H9 (cell line): ENCODE measurements at regions not wholly inside any gene's neighbourhood (a gene's known extent, or its start where the extent isn't known, plus 50 kb on each side); places are given as distances from the start of the nearest gene placed in this dataset.

Experiments
- DNase-seq: peaks from one replicate; pipeline ENCODE4 v3.0.0-alpha.2; 2017
- H2AFZ ChIP-seq: one replicate; pipeline ENCODE4 v1.6.1; 2013; ENCODE audit warnings: mild to moderate bottlenecking, low read length, control low read depth, moderate library complexity
- H2AK5ac ChIP-seq: 2 replicates; pipeline ENCODE4 v1.6.1; 2013; ENCODE audit warnings: low read length, control low read depth, mixed read lengths; ENCODE audit not compliant: insufficient read length
- H2BK120ac ChIP-seq: one replicate; pipeline ENCODE4 v1.6.1; 2013; ENCODE audit warnings: low read depth, mild to moderate bottlenecking, low read length, control low read depth, inconsistent platforms; ENCODE audit not compliant: poor library complexity, severe bottlenecking
- H2BK12ac ChIP-seq: 2 replicates; pipeline ENCODE4 v1.6.1; 2013; ENCODE audit warnings: low read length, control low read depth, mixed read lengths, low read depth; ENCODE audit not compliant: insufficient read length
- H2BK15ac ChIP-seq: 2 replicates; pipeline ENCODE4 v1.6.1; 2013; ENCODE audit warnings: low read depth, low read length, control low read depth
- H2BK20ac ChIP-seq: one replicate; pipeline ENCODE4 v1.6.1; 2013; ENCODE audit warnings: low read depth, mild to moderate bottlenecking, low read length, control low read depth, inconsistent platforms; ENCODE audit not compliant: poor library complexity, severe bottlenecking
- H2BK5ac ChIP-seq: 2 replicates; pipeline ENCODE4 v1.6.1; 2013; ENCODE audit warnings: low read length, control low read depth, mixed read lengths; ENCODE audit not compliant: insufficient read length
- H3K14ac ChIP-seq: 2 replicates; pipeline ENCODE4 v1.6.1; 2013; ENCODE audit warnings: low read length, control low read depth; ENCODE audit not compliant: insufficient read depth
- H3K18ac ChIP-seq: 2 replicates; pipeline ENCODE4 v1.6.1; 2013; ENCODE audit warnings: low read depth, mild to moderate bottlenecking, mixed read lengths, low read length, control low read depth; ENCODE audit not compliant: insufficient read length
- H3K23ac ChIP-seq: 2 replicates; pipeline ENCODE4 v1.6.1; 2013; ENCODE audit warnings: low read length, control low read depth, mixed read lengths, low read depth; ENCODE audit not compliant: insufficient read length
- H3K23me2 ChIP-seq: 2 replicates; pipeline ENCODE4 v1.6.1; 2013; ENCODE audit warnings: low read depth, mild to moderate bottlenecking, mixed read lengths, low read length, control low read depth; ENCODE audit not compliant: insufficient read length, poor library complexity, severe bottlenecking
- H3K27ac ChIP-seq: 2 replicates; pipeline ENCODE4 v1.5.1; 2013; ENCODE audit warnings: low read length, control low read depth, mixed read lengths, low read depth; ENCODE audit not compliant: insufficient read length
- H3K27me3 ChIP-seq: 2 replicates; pipeline ENCODE4 v1.6.1; 2013; ENCODE audit warnings: low read length, control low read depth, inconsistent platforms; ENCODE audit not compliant: insufficient read depth
- H3K4ac ChIP-seq: 2 replicates; pipeline ENCODE4 v1.6.1; 2013; ENCODE audit warnings: low read depth, mild to moderate bottlenecking, control low read depth, inconsistent platforms, low read length, moderate library complexity
- H3K4me1 ChIP-seq: 2 replicates; pipeline ENCODE4 v1.6.1; 2013; ENCODE audit warnings: low read length, control low read depth, inconsistent platforms; ENCODE audit not compliant: insufficient read depth
- H3K4me2 ChIP-seq: 2 replicates; pipeline ENCODE4 v1.6.1; 2013; ENCODE audit warnings: low read length, control low read depth, mixed read lengths; ENCODE audit not compliant: insufficient read length, insufficient read depth
- H3K56ac ChIP-seq: 2 replicates; pipeline ENCODE4 v1.6.1; 2013; ENCODE audit warnings: low read depth, mild to moderate bottlenecking, mixed read lengths, low read length, control low read depth; ENCODE audit not compliant: insufficient read length
- H3K79me1 ChIP-seq: 2 replicates; pipeline ENCODE4 v1.6.1; 2013; ENCODE audit warnings: low read depth, mild to moderate bottlenecking, moderate library complexity, low read length, control low read depth, inconsistent platforms; ENCODE audit not compliant: insufficient read depth, poor library complexity, severe bottlenecking
- H3K79me2 ChIP-seq: 2 replicates; pipeline ENCODE4 v1.6.1; 2013; ENCODE audit warnings: low read length, control low read depth, inconsistent platforms; ENCODE audit not compliant: insufficient read depth
- H3K9ac ChIP-seq: 2 replicates; pipeline ENCODE4 v1.6.1; 2013; ENCODE audit warnings: low read length, control low read depth, mixed read lengths; ENCODE audit not compliant: insufficient read length; ENCODE audit errors: extremely low read depth
- H3K9me3 ChIP-seq: one replicate; pipeline ENCODE4 v1.6.1; 2013; ENCODE audit warnings: low read depth, low read length, inconsistent platforms; ENCODE audit not compliant: control insufficient read depth
- H3T11ph ChIP-seq: one replicate; pipeline ENCODE4 v1.6.1; 2013; ENCODE audit warnings: mild to moderate bottlenecking, low read length, control low read depth, inconsistent platforms
- H4K20me1 ChIP-seq: one replicate; pipeline ENCODE4 v1.6.1; 2013; ENCODE audit not compliant: control insufficient read depth, insufficient read length, insufficient read depth
- H4K5ac ChIP-seq: 2 replicates; pipeline ENCODE4 v1.6.1; 2013; ENCODE audit warnings: low read depth, mild to moderate bottlenecking, mixed read lengths, low read length, control low read depth; ENCODE audit not compliant: insufficient read length
- H4K8ac ChIP-seq: replicated peaks from 2 replicates; pipeline ENCODE4 v1.6.1; 2013; ENCODE audit warnings: low read length, control low read depth, mixed read lengths, low read depth; ENCODE audit not compliant: insufficient read length
- H4K91ac ChIP-seq: 2 replicates; pipeline ENCODE4 v1.6.1; 2013; ENCODE audit warnings: low read depth, mild to moderate bottlenecking, moderate library complexity, mixed read lengths, low read length, control low read depth; ENCODE audit not compliant: insufficient read length
- H3K27ac Mint-ChIP-seq, 3 experiments: 2 replicates in 2 of 3; 3 replicates in 1 of 3; pipeline ENCODE4 v1.8.0; 2020 to 2021; ENCODE audit warnings: mixed read lengths in 3 of 3, mild to moderate bottlenecking in 1 of 3, moderate library complexity in 1 of 3
- H3K27me3 Mint-ChIP-seq: 2 replicates; pipeline ENCODE4 v1.8.0; 2021; ENCODE audit warnings: low read depth, mild to moderate bottlenecking, moderate library complexity, mixed read lengths
- H3K36me3 Mint-ChIP-seq, 3 experiments: 2 replicates in 2 of 3; 3 replicates in 1 of 3; pipeline ENCODE4 v1.8.0; 2020 to 2021; ENCODE audit warnings: low read depth in 3 of 3, mixed read lengths in 3 of 3; ENCODE audit not compliant: insufficient read depth in 1 of 3
- H3K4me1 Mint-ChIP-seq, 2 experiments: 2 replicates each; pipeline ENCODE4 v1.8.0; 2020; ENCODE audit warnings: mixed read lengths in 2 of 2
- H3K4me3 Mint-ChIP-seq, 2 experiments: 2 replicates in 1 of 2; 3 replicates in 1 of 2; pipeline ENCODE4 v1.8.0; 2020 to 2021; ENCODE audit warnings: mild to moderate bottlenecking in 2 of 2, mixed read lengths in 2 of 2, moderate library complexity in 1 of 2
- H3K9me3 Mint-ChIP-seq, 2 experiments: 2 replicates in 1 of 2; 3 replicates in 1 of 2; pipeline ENCODE4 v1.8.0; 2020; ENCODE audit warnings: mild to moderate bottlenecking in 2 of 2, mixed read lengths in 2 of 2, moderate library complexity in 1 of 2
- CTCF ChIP-seq: fragments of 200-600 bp; sonication (generic); conservative IDR thresholded peaks from 3 replicates; pipeline ENCODE4 v1.8.0; 2021; ENCODE audit warnings: antibody characterized with exemption, mild to moderate bottlenecking
- WGBS: extraction: QIAGEN DNeasy Blood & Tissue Kit; methylation state at CpG from one replicate; pipeline ENCODE4 v1.1.7; 2013; ENCODE audit warnings: missing lambda C conversion rate, low lambda C conversion rate, mixed read lengths; ENCODE audit not compliant: insufficient read length; ENCODE audit errors: extremely low coverage; 5-methylcytosine and 5-hydroxymethylcytosine counted together

DNA sequence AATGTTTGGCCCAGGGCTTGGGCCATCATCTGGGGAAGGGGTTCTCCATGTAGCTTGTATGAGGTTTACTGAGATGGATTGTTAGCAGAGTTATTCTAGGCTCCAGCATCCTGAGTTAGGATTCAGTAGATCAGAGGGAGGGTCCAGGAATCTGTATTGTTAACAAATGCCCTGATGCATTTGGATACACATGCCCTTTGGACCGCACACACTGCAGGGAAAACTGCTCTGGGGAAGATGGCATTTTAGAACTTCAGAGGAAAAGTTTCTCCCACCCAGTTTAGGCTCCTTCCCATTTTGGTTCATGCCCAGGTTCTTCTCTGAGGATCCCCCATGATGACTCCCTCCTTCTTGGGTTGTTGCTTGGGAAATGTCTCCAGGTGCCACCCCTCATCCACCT is 193.3 kb downstream of the KTN1 start:
- Histone ChIP-seq H3K79me1 (no peaks in the 10 kb centered on the region), H4K91ac (no peak overlapping the region), H3T11ph (no peak overlapping the region), H3K27me3 (no peaks in the 10 kb centered on the region), H2BK15ac (no peak overlapping the region), H3K56ac (no peak overlapping the region), H2BK20ac (no peak overlapping the region), H4K5ac (no peak overlapping the region), H3K14ac (no peak overlapping the region), H3K23me2 (no peaks in the 10 kb centered on the region), H2BK120ac (no peak overlapping the region), H3K4me1 (no peaks in the 10 kb centered on the region), H2AFZ (no peak overlapping the region), H3K4ac (no peak overlapping the region), H3K23ac (no peak overlapping the region), H4K20me1 (no peaks in the 10 kb centered on the region), H3K9me3 (no peaks in the 10 kb centered on the region), H4K8ac (no peak overlapping the region), H3K9ac (no peak overlapping the region), H2AK5ac (no peak overlapping the region), H3K79me2 (no peaks in the 10 kb centered on the region), H2BK12ac (no peak overlapping the region), H2BK5ac (no peak overlapping the region), H3K4me2 (no peak overlapping the region), H3K18ac (no peak overlapping the region), H3K27ac (no peak overlapping the region)
- 0 out of 2 replicates have a peak, but pooled peaks cover 3% of the 10 kb centered on the region for H3K27me3 Mint-ChIP-seq
- peaks cover 0 to 2% of the 10 kb centered on the region in 2 experiments; a peak in 1 of 5 replicates for H3K9me3 Mint-ChIP-seq
- no CpG with 5 or more reads among the region's 1 CpG for WGBS
- no peaks in the 10 kb centered on the region for H3K4me1 Mint-ChIP-seq
- H3K4me3 Mint-ChIP-seq, result no peak overlapping the region
- DNase-seq, result no peak
- no peaks in the 10 kb centered on the region for H3K36me3 Mint-ChIP-seq
- TF ChIP-seq CTCF, result no peak
- no peak overlapping the region for H3K27ac Mint-ChIP-seq
